Aorta (tissue), 5 donors: ENCODE measurements at regions not wholly inside any gene's neighbourhood (a gene's known extent, or its start where the extent isn't known, plus 50 kb on each side); places are given as distances from the start of the nearest gene placed in this dataset.

Experiments used
- ATAC-seq: fragments of 200-7000 bp; cut with Tn5 transposase; one replicate; pipeline ENCODE4 v1.9.1; 2022; ENCODE audit warnings: moderate library complexity; ENCODE audit not compliant: low FRiP score
- DNase-seq, 2 donors: peaks; one replicate each; pipeline ENCODE4 v3.0.0-alpha.2; 2020
- H3K27ac ChIP-seq, 2 donors: one replicate each; pipeline ENCODE4 v1.5.1; 2013; ENCODE audit warnings: low read length in 2 of 2, mild to moderate bottlenecking in 2 of 2, moderate library complexity in 2 of 2, control low read depth in 1 of 2, inconsistent platforms in 1 of 2, low read depth in 1 of 2
- H3K27me3 ChIP-seq, 2 donors: one replicate each; pipeline ENCODE4 v1.6.1; 2013; ENCODE audit warnings: control low read depth in 1 of 2, low read length in 1 of 2, mild to moderate bottlenecking in 1 of 2, moderate library complexity in 1 of 2; ENCODE audit not compliant: insufficient read depth in 2 of 2, control insufficient read depth in 1 of 2
- H3K36me3 ChIP-seq, 2 donors: one replicate each; pipeline ENCODE4 v1.6.1; 2013; ENCODE audit warnings: control low read depth in 1 of 2, low read length in 1 of 2, mild to moderate bottlenecking in 1 of 2; ENCODE audit not compliant: insufficient read depth in 2 of 2, control insufficient read depth in 1 of 2
- H3K4me1 ChIP-seq, 2 donors: one replicate each; pipeline ENCODE4 v1.6.1; 2013; ENCODE audit warnings: low read length in 2 of 2, control low read depth in 1 of 2, mild to moderate bottlenecking in 1 of 2, moderate library complexity in 1 of 2; ENCODE audit not compliant: insufficient read depth in 2 of 2, control insufficient read depth in 1 of 2
- H3K4me3 ChIP-seq, 2 donors: one replicate each; pipeline ENCODE4 v1.5.1; 2013; ENCODE audit warnings: low read length in 2 of 2, control low read depth in 1 of 2, mild to moderate bottlenecking in 1 of 2
- H3K9me3 ChIP-seq: one replicate; pipeline ENCODE4 v1.6.1; 2013; ENCODE audit warnings: mild to moderate bottlenecking, low read length; ENCODE audit not compliant: control insufficient read depth
- WGBS, 2 donors: extraction: QIAGEN DNeasy Blood & Tissue Kit; methylation state at CpG; one replicate each; pipeline ENCODE4 v1.1.7; 2013; 5-methylcytosine and 5-hydroxymethylcytosine counted together
- intact Hi-C, 2 donors: fragments of 100-400 bp; cut with DNase I; formaldehyde crosslinking; loops; one replicate each; pipeline versions ENCODE4 v1.14.2 to v1.15.0; 2022
- donor health status: healthy with polysubstance abuse.
- donor health status: Bipolar disorder and iron deficiency.
- donor health status: DM: no; HTN: no; CAD: no.
- donor health status: DM: no; HTN: no; CAD: no.
- donor health status: DM: yes; HTN: yes; CAD: no.

DNA sequence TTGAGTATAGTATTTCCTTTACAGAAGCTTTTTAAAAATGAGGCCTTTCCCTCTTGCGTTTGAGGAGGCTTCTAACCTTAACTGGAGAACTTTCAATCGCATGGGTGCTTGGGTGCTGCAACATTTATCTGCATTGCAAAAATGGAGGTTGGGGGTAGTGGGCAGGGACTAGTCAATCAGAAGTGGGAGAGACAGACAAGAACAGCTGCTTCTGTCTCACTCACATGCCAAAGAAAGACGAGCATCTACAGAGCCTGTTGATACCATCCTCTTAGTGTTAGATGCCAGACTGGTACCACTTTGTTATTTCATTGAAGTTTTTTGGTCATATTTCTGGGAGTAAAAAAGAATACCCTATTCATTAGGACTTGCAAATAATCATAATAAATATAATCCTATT, 1292.2 kb downstream of the UQCRFS1 start:
- Histone ChIP-seq H3K27ac (no peak overlapping the region), H3K36me3 (no peaks in the 10 kb centered on the region), H3K27me3 (no peaks in the 10 kb centered on the region), H3K9me3 (no peaks in the 10 kb centered on the region), H3K4me3 (no peak overlapping the region), H3K4me1 (no peaks in the 10 kb centered on the region)
- ATAC-seq (no peak), DNase-seq (no peak)
- WGBS, 2 donors = 69 to 73% methylated on average over 3 of the region's 3 CpGs
- intact Hi-C loops = no loop called here

GRCh38 chr19:27918818-27919217, 1294.1 kb downstream of the UQCRFS1 start:
- DNase-seq (no peak), ATAC-seq (no peak)
- H3K36me3 ChIP-seq = no peaks in the 10 kb centered on the region
- H3K27ac ChIP-seq = no peak overlapping the region
- H3K9me3 ChIP-seq = no peaks in the 10 kb centered on the region
- 59 to 65% methylated on average over 3 of the region's 3 CpGs for WGBS, 2 donors
- no peaks in the 10 kb centered on the region for H3K4me1 ChIP-seq
- intact Hi-C loops = no loop called here
- no peaks in the 10 kb centered on the region for H3K27me3 ChIP-seq
- H3K4me3 ChIP-seq = no peak overlapping the region

DNA sequence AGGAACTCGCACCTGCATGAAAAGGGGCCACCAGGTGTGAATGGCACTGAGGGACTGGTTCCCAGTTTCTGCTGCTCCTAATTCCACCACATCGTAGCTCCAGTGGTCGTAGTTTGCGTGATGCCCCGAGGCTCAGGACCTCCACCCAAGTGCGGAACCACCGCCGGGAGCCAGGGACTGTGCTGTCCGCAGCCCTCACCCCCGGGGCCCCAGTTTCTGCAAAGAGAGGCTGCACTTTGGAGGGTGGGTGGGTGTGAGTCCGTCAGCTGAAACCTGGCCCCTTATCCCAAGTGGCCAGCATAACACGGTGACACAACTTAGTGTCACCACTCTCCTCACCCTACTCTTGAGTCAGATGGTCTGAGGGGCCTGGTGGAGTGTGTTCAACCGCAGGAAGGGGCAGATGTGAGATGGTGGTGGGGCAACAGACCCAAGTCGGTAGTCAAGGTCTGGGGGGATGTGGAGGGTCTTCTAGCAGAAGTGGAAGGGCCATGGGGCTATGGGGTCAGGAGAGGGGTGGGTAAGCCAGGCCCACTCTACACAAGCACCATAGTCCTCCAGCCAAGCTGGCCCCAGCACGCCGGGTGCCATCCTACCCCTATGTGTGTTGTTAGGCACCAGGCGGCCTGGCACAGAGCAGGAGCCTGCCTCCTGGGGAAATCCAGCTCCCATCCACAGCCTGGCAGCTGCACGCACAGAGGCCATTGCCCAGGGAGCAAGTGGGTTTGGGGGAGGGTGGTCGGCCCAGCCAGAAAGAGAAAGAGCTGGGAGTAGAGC, 1301.6 kb downstream of the UQCRFS1 start:
- intact Hi-C loops = no loop called here
- H3K27ac ChIP-seq = no peak overlapping the region
- no peak overlapping the region for H3K4me3 ChIP-seq
- H3K4me1 ChIP-seq = no peaks in the 10 kb centered on the region
- H3K27me3 ChIP-seq = no peaks in the 10 kb centered on the region
- H3K9me3 ChIP-seq = no peaks in the 10 kb centered on the region
- ATAC-seq (peak; percentile 17), DNase-seq (no peak)
- H3K36me3 ChIP-seq = no peaks in the 10 kb centered on the region
- 86 to 87% methylated on average over 19 of the region's 19 CpGs for WGBS, 2 donors

GRCh38 chr19:27909861-27910260, 1303.1 kb downstream of the UQCRFS1 start:
- no peaks in the 10 kb centered on the region for H3K36me3 ChIP-seq
- 92 to 93% methylated on average over 29 of the region's 29 CpGs for WGBS, 2 donors
- no peak for ATAC-seq
- no peak for DNase-seq
- H3K9me3 ChIP-seq = no peaks in the 10 kb centered on the region
- intact Hi-C loops = no loop called here
- no peaks in the 10 kb centered on the region for H3K4me1 ChIP-seq
- H3K27ac ChIP-seq = no peak overlapping the region
- no peak overlapping the region for H3K4me3 ChIP-seq
- H3K27me3 ChIP-seq = no peaks in the 10 kb centered on the region

- no peaks in the 10 kb centered on the region for H3K4me1 ChIP-seq
- H3K36me3 ChIP-seq = no peaks in the 10 kb centered on the region
- no peaks in the 10 kb centered on the region for H3K9me3 ChIP-seq
- H3K4me3 ChIP-seq = no peak overlapping the region
- H3K27me3 ChIP-seq = no peaks in the 10 kb centered on the region
- ATAC-seq = no peak
- intact Hi-C loops = no loop called here
- DNase-seq = no peak
- no peak overlapping the region for H3K27ac ChIP-seq
- 81 to 85% methylated on average over 36 to 40 of the region's 40 CpGs for WGBS, 2 donors
Measured at GRCh38 chr19:27909185-27909840, 1303.6 kb downstream of the UQCRFS1 start.

GRCh38 chr19:27906081-27906480, 1306.9 kb downstream of the UQCRFS1 start:
- Histone ChIP-seq H3K36me3 (no peaks in the 10 kb centered on the region), H3K27ac (no peak overlapping the region), H3K4me3 (no peak overlapping the region), H3K4me1 (no peaks in the 10 kb centered on the region), H3K27me3 (no peaks in the 10 kb centered on the region), H3K9me3 (no peaks in the 10 kb centered on the region)
- DNase-seq (no peak), ATAC-seq (no peak)
- intact Hi-C loops = no loop called here
- 65 to 78% methylated on average over 4 of the region's 4 CpGs for WGBS, 2 donors

GRCh38 chr19:27905074-27905473, 1307.9 kb downstream of the UQCRFS1 start:
- Histone ChIP-seq H3K9me3 (no peaks in the 10 kb centered on the region), H3K4me3 (no peak overlapping the region), H3K36me3 (no peaks in the 10 kb centered on the region), H3K27ac (no peak overlapping the region), H3K27me3 (no peaks in the 10 kb centered on the region), H3K4me1 (no peaks in the 10 kb centered on the region)
- intact Hi-C loops = no loop called here
- no peak for ATAC-seq
- no peak for DNase-seq

DNA sequence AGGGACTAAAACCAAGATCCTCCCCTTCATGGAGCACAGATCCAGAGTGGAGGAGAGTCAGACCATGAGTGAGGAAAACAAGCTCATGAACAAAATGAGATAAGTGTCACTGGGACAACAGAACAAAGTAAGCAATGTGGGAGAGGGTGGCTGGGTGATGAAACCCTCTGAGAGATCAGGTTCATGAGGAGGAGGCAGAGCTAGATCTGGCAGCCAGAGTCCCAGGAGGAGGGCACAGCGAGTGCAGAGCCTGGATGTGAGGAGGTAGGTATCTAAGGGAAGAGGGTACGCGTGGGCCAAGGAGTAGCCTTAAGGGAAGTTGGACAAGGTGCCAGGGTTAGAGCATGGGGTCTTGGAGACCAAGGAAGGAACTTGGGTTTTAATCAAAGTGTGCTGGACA, 1311.9 kb downstream of the UQCRFS1 start:
- Histone ChIP-seq H3K9me3 (no peaks in the 10 kb centered on the region), H3K4me3 (no peak overlapping the region), H3K27ac (no peak overlapping the region), H3K4me1 (no peaks in the 10 kb centered on the region), H3K27me3 (no peaks in the 10 kb centered on the region), H3K36me3 (no peaks in the 10 kb centered on the region)
- intact Hi-C loops = no loop called here
- ATAC-seq (no peak), DNase-seq (no peak)
- WGBS, 2 donors = 84 to 85% methylated on average over 3 of the region's 3 CpGs

GRCh38 chr19:27896091-27896490, 1316.9 kb downstream of the UQCRFS1 start:
- 66 to 82% methylated on average over 1 of the region's 1 CpG for WGBS, 2 donors
- no peak for DNase-seq
- H3K36me3 ChIP-seq = no peaks in the 10 kb centered on the region
- H3K27ac ChIP-seq = no peak overlapping the region
- no peaks in the 10 kb centered on the region for H3K27me3 ChIP-seq
- intact Hi-C loops = no loop called here
- H3K4me1 ChIP-seq = no peaks in the 10 kb centered on the region
- H3K9me3 ChIP-seq = no peaks in the 10 kb centered on the region
- H3K4me3 ChIP-seq = no peak overlapping the region
- no peak for ATAC-seq
